ENCODE measurements at regions not wholly inside any gene's neighbourhood (a gene's known extent, or its start where the extent isn't known, plus 50 kb on each side); places are given as distances from the start of the nearest gene placed in this dataset.

DNA sequence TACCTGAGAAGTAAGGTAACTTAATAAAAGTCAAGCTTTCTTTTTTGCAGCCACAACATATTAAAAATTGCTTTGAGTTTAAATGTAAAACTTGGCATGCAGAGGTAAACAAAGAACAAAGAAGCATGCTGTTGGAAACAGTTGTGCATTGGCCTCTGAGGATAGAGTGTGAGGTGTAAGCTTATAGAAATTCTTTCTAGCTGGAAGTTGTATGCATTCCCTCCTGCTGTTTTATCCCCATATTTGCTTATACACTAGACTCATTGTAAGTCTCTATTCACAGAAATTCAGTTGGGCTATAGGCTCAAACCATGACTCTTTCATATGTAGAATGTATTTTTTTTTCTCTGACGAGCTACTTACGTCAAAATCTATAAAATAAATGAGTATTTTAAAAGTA lies 316.3 kb downstream of the SLC6A15 start:
- TF ChIP-seq, protein P1, sequence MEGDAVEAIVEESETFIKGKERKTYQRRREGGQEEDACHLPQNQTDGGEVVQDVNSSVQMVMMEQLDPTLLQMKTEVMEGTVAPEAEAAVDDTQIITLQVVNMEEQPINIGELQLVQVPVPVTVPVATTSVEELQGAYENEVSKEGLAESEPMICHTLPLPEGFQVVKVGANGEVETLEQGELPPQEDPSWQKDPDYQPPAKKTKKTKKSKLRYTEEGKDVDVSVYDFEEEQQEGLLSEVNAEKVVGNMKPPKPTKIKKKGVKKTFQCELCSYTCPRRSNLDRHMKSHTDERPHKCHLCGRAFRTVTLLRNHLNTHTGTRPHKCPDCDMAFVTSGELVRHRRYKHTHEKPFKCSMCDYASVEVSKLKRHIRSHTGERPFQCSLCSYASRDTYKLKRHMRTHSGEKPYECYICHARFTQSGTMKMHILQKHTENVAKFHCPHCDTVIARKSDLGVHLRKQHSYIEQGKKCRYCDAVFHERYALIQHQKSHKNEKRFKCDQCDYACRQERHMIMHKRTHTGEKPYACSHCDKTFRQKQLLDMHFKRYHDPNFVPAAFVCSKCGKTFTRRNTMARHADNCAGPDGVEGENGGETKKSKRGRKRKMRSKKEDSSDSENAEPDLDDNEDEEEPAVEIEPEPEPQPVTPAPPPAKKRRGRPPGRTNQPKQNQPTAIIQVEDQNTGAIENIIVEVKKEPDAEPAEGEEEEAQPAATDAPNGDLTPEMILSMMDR (IDR thresholded peaks at IDR 0.05; ENCODE audit: low read length): no peak
- TF ChIP-seq EZH2 (IDR thresholded peaks at IDR 0.05; ENCODE audit: borderline replicate concordance, low read length): no peak
